T-cell (primary cell): ENCODE measurements at regions not wholly inside any gene's neighbourhood (a gene's known extent, or its start where the extent isn't known, plus 50 kb on each side); places are given as distances from the start of the nearest gene placed in this dataset.

Experiments used
- ATAC-seq, 4 experiments: fragments of 200-7000 bp in 3 of 4; fragments of 150-1000 bp in 1 of 4; cut with Tn5 transposase; replicated peaks in 1 of 4; 1 replicate in 3 of 4; 2 replicates in 1 of 4; pipeline ENCODE4 v1.10.0; 2021; ENCODE audit warnings: moderate library complexity in 3 of 4, mild to moderate bottlenecking in 2 of 4, moderate number of reproducible peaks in 1 of 4
- CTCF ChIA-PET, 2 donors: fragments of 300-600 bp; sonication (Branson Sonifier 250); formaldehyde crosslinking; loops; one replicate each; lab custom pipeline; 2022; ENCODE audit warnings: antibody characterized with exemption in 2 of 2; lab: Charles Lee
- POLR2A ChIA-PET, 2 donors: fragments of 300-600 bp; sonication (Branson Sonifier 250); formaldehyde crosslinking; loops; one replicate each; lab custom pipeline; 2022; ENCODE audit warnings: antibody characterized with exemption in 2 of 2; lab: Charles Lee
- DNase-seq, 35 experiments: peaks; one replicate each; pipeline versions ENCODE4 v3.0.0 to v3.0.0-alpha.2; 2013 to 2023
- H3K27ac ChIP-seq: one replicate; pipeline ENCODE4 v1.5.1; 2013; ENCODE audit warnings: low read length
- H3K27me3 ChIP-seq, 2 experiments: replicated peaks in 1 of 2; 1 replicate in 1 of 2; 2 replicates in 1 of 2; pipeline versions ENCODE4 v1.6.1 to v1.7.0; 2013; ENCODE audit warnings: low read length in 1 of 2, mixed read lengths in 1 of 2; ENCODE audit not compliant: control insufficient read depth in 2 of 2, insufficient read depth in 2 of 2; ENCODE audit errors: extremely low read depth in 1 of 2
- H3K36me3 ChIP-seq, 2 donors: 1 replicate in 1 of 2; 2 replicates in 1 of 2; pipeline versions ENCODE4 v1.6.1 to v1.7.0; 2013; ENCODE audit warnings: low read length in 1 of 2; ENCODE audit not compliant: control insufficient read depth in 2 of 2, insufficient read depth in 1 of 2; ENCODE audit errors: extremely low read depth in 1 of 2
- H3K4me1 ChIP-seq, 2 experiments: 1 replicate in 1 of 2; 2 replicates in 1 of 2; pipeline versions ENCODE4 v1.6.1 to v1.7.0; 2013; ENCODE audit warnings: low read length in 2 of 2, mixed read lengths in 1 of 2; ENCODE audit not compliant: insufficient read depth in 2 of 2, control insufficient read depth in 1 of 2; ENCODE audit errors: extremely low read depth in 1 of 2
- H3K4me3 ChIP-seq, 2 donors: 1 replicate in 1 of 2; 2 replicates in 1 of 2; pipeline versions ENCODE4 v1.5.1 to v1.7.0; 2013; ENCODE audit warnings: mild to moderate bottlenecking in 2 of 2, low read length in 1 of 2, moderate library complexity in 1 of 2; ENCODE audit not compliant: control insufficient read depth in 1 of 2; ENCODE audit errors: extremely low read depth in 1 of 2
- H3K9me3 ChIP-seq: 2 replicates; pipeline ENCODE4 v1.7.0; 2013
- H3K27ac Mint-ChIP-seq, 2 donors: one replicate each; pipeline ENCODE4 v1.8.0; 2020 to 2021; ENCODE audit warnings: mild to moderate bottlenecking in 2 of 2, mixed read lengths in 2 of 2
- H3K27me3 Mint-ChIP-seq, 2 donors: one replicate each; pipeline ENCODE4 v1.8.0; 2021 to 2022; ENCODE audit warnings: mixed read lengths in 2 of 2
- H3K36me3 Mint-ChIP-seq: one replicate; pipeline ENCODE4 v1.8.0; 2021; ENCODE audit warnings: mixed read lengths
- H3K4me1 Mint-ChIP-seq, 3 donors: one replicate each; pipeline ENCODE4 v1.8.0; 2020 to 2022; ENCODE audit warnings: mixed read lengths in 3 of 3, mild to moderate bottlenecking in 1 of 3
- H3K4me3 Mint-ChIP-seq, 3 donors: one replicate each; pipeline ENCODE4 v1.8.0; 2020 to 2022; ENCODE audit warnings: mild to moderate bottlenecking in 3 of 3, mixed read lengths in 3 of 3, moderate library complexity in 3 of 3
- H3K9me3 Mint-ChIP-seq, 3 donors: one replicate each; pipeline ENCODE4 v1.8.0; 2020 to 2022; ENCODE audit warnings: mixed read lengths in 3 of 3
- WGBS: methylation state at CpG from one replicate; pipeline ENCODE4 v1.1.5; 2013; ENCODE audit warnings: missing lambda C conversion rate; ENCODE audit not compliant: insufficient coverage; 5-methylcytosine and 5-hydroxymethylcytosine counted together

DNA sequence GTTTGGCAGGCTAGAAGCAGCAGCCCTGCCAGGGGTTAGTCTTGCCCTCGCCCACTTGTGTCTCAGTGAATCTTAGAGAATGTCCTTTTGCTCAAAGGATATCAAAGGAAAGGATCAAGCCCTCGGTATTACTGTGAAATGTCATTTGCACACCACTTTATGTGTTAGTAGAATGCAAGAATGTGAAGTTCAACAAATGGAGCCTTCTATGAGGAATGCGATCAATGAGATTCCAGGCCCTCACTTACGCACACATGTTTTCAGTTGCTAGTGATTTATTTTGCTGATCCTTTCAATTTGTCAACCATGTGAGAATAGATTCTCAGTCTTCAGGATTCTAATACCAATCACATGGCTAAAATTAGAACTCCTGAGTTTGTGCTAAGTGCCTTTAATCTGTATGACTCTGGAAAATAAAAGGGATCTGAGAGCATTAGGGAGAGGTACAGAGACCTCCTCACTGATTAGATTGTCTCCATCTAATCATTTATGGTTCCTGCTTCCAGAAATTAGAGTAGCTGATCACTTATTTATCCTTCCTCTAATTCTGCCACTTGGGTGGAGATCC is 123.0 kb upstream of the SP4 start:
- Histone ChIP-seq H3K27me3 (no peaks in the 10 kb centered on the region), H3K4me1 (no peaks in the 10 kb centered on the region), H3K9me3 (no peaks in the 10 kb centered on the region), H3K27ac (no peak overlapping the region), H3K36me3 (no peaks in the 10 kb centered on the region), H3K4me3 (no peak overlapping the region)
- Mint-ChIP-seq H3K4me3 (no peak overlapping the region), H3K4me1 (peaks cover 2 to 4% (median 4%) of the 10 kb centered on the region in 3 donors), H3K27me3 (no peaks in the 10 kb centered on the region), H3K27ac (no peak overlapping the region), H3K9me3 (peaks cover 5 to 10% (median 6%) of the 10 kb centered on the region in 3 donors), H3K36me3 (peaks cover 3% of the 10 kb centered on the region)
- DNase-seq (no peak), ATAC-seq (no peak)
- POLR2A ChIA-PET, result no interaction called here
- WGBS, result 95% methylated on average over 2 of the region's 4 CpGs
- CTCF ChIA-PET, result no interaction called here

DNA sequence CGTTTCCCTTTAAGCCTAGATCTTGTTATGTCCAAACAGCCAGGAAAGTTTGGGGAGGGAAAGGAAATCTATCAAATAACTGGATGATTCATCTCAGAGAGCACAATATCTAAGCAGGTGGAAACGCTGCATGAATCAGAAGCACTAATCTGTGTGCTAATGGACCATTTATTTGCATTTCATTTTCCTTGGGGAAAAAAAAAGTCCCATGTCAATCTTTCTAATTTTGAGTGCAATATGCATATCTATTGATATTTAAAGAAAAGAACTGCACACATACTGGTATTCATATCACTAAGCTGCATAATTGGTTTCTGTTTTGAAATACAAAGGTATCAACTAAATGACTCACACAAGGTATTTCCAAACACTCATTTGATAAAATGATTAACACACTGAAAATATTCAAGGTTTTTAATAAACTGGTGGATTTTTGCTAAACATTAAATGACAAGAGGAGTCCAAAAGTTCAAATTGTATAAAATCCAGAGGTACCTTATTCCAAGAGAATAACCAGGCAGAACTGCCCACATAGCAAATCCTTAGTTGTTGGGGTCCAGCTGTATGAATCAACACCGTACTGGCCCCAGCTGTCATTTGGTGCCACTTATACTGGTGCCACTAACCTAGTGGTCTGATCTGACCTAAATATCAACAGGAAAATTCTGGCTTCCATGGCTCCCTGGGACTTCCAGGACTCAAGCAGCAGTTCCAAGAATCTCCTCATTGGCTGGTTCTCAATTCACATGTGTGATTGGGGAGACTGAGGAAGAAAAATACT is 122.2 kb upstream of the SP4 start:
- Mint-ChIP-seq H3K4me3 (no peak overlapping the region), H3K9me3 (peaks cover 5 to 10% (median 6%) of the 10 kb centered on the region in 3 donors), H3K36me3 (peaks cover 3% of the 10 kb centered on the region), H3K27ac (no peak overlapping the region), H3K4me1 (peaks cover 2 to 4% (median 4%) of the 10 kb centered on the region in 3 donors), H3K27me3 (no peaks in the 10 kb centered on the region)
- H3K27me3 ChIP-seq, result no peaks in the 10 kb centered on the region
- no peak for DNase-seq
- H3K9me3 ChIP-seq, result no peaks in the 10 kb centered on the region
- CTCF ChIA-PET, result no interaction called here
- no peak for ATAC-seq
- WGBS, result 40% methylated on average over 1 of the region's 3 CpGs
- H3K36me3 ChIP-seq, result no peaks in the 10 kb centered on the region
- POLR2A ChIA-PET, result no interaction called here
- no peaks in the 10 kb centered on the region for H3K4me1 ChIP-seq
- H3K4me3 ChIP-seq, result no peak overlapping the region
- H3K27ac ChIP-seq, result no peak overlapping the region

DNA sequence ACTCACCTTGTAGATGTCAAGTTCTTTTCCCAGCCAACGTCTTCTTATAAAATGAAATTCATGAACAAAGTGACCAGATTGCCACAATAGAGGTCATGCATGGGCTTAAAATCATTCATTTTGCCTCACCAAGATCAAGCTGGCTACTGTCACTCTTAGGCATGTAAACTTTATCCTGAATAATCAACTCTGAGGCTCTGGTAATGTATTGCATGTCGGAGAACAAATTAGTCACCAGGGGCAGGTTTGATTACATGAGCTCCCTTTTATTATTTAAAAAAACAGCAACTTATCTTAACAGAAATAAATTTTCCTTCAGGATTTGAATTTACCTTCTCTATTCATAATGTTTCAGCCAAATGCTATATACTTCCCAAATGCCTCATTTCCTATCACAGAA is 112.9 kb upstream of the SP4 start:
- Mint-ChIP-seq H3K4me1 (peaks cover 0 to 8% (median 5%) of the 10 kb centered on the region in 3 donors), H3K27me3 (no peaks in the 10 kb centered on the region), H3K36me3 (peaks cover 3% of the 10 kb centered on the region), H3K9me3 (peaks cover 5 to 11% (median 8%) of the 10 kb centered on the region in 3 donors), H3K4me3 (no peak overlapping the region), H3K27ac (no peak overlapping the region)
- ChIA-PET CTCF (no interaction called here), POLR2A (interaction anchor here in 1 of 2 donors (0.6 kb wide), 1 partner anchor 152 kb away, joined by 3 read pairs; no protein-coding TSS in a partner anchor)
- no peak for DNase-seq
- H3K36me3 ChIP-seq, result no peaks in the 10 kb centered on the region
- no CpG with 5 or more reads among the region's 2 CpGs for WGBS
- no peak overlapping the region for H3K4me3 ChIP-seq
- H3K27me3 ChIP-seq, result no peaks in the 10 kb centered on the region
- no peak for ATAC-seq
- peaks cover 0 to 2% of the 10 kb centered on the region in 2 experiments for H3K4me1 ChIP-seq
- no peak overlapping the region for H3K27ac ChIP-seq
- no peaks in the 10 kb centered on the region for H3K9me3 ChIP-seq

DNA sequence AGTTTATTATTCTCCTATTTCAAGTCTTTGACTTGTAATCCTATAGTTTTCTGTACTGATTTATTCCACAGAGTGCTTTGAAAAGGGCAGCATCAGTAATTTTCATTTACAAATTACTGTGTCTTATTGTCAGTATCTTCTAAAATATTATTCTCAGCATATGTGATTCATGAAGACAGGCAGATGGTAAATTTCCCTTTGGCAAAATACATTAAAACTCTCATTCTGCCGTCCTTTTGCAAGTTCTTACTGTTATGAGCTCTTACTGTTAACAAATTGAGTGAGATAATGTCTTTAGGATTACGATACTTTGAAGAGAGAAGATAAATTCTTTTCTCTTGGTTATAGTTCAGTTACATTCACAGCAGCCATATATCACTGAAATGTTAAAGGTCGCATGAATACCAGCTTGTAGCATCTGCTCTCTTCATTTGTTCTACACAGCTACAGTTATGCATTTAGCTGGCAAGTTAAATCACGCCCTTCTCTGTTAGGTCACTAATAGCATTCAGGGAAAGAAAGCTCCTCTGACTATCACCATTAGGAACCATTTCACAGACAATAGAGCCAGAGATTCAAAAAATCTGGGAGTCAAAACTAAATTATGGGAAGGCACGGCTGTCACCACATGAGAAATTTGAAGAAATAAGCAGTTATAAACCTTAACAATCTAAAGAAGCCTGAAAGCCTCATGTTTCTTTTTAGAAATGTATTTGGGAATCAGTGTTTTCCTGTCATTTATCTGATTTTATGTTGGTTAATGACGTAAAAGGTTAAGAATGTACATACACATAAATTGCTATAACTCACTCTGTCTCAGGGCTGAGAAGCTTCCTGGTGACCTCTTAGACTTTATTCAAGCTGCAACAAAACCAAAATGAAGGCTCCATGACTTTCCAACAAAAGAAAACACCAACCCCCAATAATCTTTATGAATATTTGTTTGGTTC is 109.6 kb upstream of the SP4 start:
- H3K4me3 Mint-ChIP-seq, result no peak overlapping the region
- Histone ChIP-seq H3K4me3 (no peak overlapping the region), H3K36me3 (no peaks in the 10 kb centered on the region), H3K27me3 (no peaks in the 10 kb centered on the region), H3K9me3 (no peaks in the 10 kb centered on the region), H3K27ac (no peak overlapping the region), H3K4me1 (peaks cover 0 to 2% of the 10 kb centered on the region in 2 experiments)
- H3K36me3 Mint-ChIP-seq, result no peaks in the 10 kb centered on the region
- ATAC-seq (no peak), DNase-seq (no peak)
- 100% methylated on average over 2 of the region's 6 CpGs for WGBS
- CTCF ChIA-PET, result no interaction called here
- no peak overlapping the region for H3K27ac Mint-ChIP-seq
- no peaks in the 10 kb centered on the region for H3K27me3 Mint-ChIP-seq
- POLR2A ChIA-PET, result no interaction called here
- H3K9me3 Mint-ChIP-seq, result no peaks in the 10 kb centered on the region
- H3K4me1 Mint-ChIP-seq, result peaks cover 0 to 8% (median 5%) of the 10 kb centered on the region in 3 donors

DNA sequence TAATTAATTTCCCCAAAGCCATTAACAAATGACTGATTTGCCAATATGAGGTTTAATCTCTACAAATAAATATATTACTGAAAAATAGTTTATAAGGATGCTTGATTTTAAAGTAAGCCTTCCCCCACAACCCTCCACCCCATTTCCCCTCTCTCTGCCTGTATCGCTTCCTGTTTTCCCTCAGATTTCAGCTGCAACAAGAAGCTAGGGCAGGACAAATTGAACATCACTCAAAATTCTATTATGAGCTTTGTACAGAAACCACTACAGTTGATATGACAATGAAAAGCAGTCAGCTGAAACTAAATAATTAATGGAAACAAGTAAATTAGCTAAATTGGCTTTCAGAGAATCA is 109.0 kb upstream of the SP4 start:
- DNase-seq (no peak), ATAC-seq (no peak)
- ChIA-PET POLR2A (no interaction called here), CTCF (no interaction called here)
- Histone ChIP-seq H3K27me3 (no peaks in the 10 kb centered on the region), H3K36me3 (no peaks in the 10 kb centered on the region), H3K4me3 (no peak overlapping the region), H3K9me3 (no peaks in the 10 kb centered on the region), H3K27ac (no peak overlapping the region), H3K4me1 (peaks cover 0 to 2% of the 10 kb centered on the region in 2 experiments)
- H3K36me3 Mint-ChIP-seq, result no peaks in the 10 kb centered on the region
- no CpG with 5 or more reads among the region's 1 CpG for WGBS
- H3K9me3 Mint-ChIP-seq, result no peaks in the 10 kb centered on the region
- H3K4me1 Mint-ChIP-seq, result peaks cover 0 to 8% (median 5%) of the 10 kb centered on the region in 3 donors
- H3K27me3 Mint-ChIP-seq, result no peaks in the 10 kb centered on the region
- H3K27ac Mint-ChIP-seq, result no peak overlapping the region
- no peak overlapping the region for H3K4me3 Mint-ChIP-seq

DNA sequence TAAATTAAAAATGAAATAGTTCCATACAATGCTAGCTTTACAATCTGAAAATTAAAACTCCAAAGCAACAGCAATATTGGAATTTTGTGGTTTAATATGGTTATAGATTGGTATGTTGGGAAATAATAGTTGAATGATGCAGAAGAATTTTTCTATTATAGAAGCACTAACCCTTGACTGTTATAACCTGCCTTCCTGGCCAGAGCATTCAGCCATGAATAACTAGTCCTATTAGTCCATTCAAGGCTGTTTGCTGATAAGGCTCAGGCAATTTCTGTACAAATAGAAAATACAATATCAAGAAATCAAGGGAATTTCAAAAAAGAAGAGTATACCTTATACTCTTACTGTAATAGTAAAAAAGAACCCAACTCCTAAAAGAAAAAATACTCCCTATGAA is 101.6 kb upstream of the SP4 start:
- ChIA-PET CTCF (no interaction called here), POLR2A (no interaction called here)
- H3K27me3 ChIP-seq, result no peaks in the 10 kb centered on the region
- ATAC-seq (no peak), DNase-seq (no peak)
- H3K4me3 ChIP-seq, result no peak overlapping the region
- H3K36me3 Mint-ChIP-seq, result no peaks in the 10 kb centered on the region
- H3K9me3 ChIP-seq, result no peaks in the 10 kb centered on the region
- H3K4me3 Mint-ChIP-seq, result no peak overlapping the region
- H3K9me3 Mint-ChIP-seq, result peaks cover 0 to 2% (median 0%) of the 10 kb centered on the region in 3 donors
- H3K36me3 ChIP-seq, result no peaks in the 10 kb centered on the region
- H3K4me1 ChIP-seq, result no peaks in the 10 kb centered on the region
- no peak overlapping the region for H3K27ac Mint-ChIP-seq
- peaks cover 0 to 6% (median 2%) of the 10 kb centered on the region in 3 donors for H3K4me1 Mint-ChIP-seq
- no peak overlapping the region for H3K27ac ChIP-seq
- no peaks in the 10 kb centered on the region for H3K27me3 Mint-ChIP-seq
